ENCODE measurements at regions not wholly inside any gene's neighbourhood (a gene's known extent, or its start where the extent isn't known, plus 50 kb on each side); places are given as distances from the start of the nearest gene placed in this dataset.

DNA sequence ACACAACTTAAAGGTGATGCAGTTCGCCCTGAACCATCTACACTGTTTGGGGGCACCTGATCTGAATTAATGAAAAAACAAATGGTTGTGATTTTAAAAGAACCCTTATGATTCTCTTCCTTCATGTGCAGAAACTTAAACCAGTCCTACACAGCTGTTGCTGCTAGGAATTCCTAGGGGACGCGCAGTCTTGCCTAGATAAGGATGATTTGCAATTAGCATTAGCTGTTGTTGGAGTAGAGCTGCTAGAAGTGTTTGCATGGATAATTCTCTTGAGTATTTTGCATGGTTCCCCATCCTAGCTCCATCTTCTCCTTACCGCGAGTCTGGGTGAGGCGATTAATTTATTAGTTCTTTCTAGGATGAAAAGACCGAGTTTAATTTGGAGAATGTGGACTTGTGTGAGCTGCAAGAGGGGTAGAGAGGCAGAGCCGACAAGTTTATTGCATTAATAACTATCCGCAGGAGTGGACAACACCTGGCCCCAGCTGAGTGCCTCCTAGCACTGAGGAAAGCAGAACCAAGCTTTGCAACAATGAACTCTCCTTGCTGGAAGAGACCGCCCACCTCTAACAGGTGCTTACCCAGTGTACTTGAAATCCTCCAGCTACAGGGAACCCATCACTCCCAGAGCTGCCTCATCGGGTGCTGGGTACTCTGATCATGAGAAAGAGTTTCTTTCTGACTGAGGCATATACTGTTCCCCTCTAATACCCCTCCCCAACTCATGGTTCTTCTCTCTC, 75.0 kb upstream of the WNT7A start:
- DNase-seq = no peak

DNA sequence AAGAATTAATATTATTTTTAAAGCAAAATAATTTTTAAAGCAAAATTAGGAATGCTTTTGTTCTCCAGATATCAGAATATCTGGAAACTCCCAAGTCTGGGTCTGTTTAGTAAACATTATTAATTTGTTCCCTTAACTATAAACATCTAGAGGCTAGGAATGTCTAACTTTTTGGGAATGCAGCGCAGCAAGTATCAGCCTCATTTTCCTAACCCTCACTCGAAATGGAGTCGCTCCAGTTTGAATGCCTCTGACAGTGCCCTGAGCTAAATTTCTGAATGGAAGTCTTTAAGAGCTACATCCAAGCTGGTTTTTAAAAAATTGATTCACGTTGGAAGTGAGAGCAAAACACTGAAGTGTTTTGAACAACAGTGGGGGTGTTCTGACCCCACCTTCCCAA, 74.4 kb upstream of the WNT7A start:
- no peak for DNase-seq

DNA sequence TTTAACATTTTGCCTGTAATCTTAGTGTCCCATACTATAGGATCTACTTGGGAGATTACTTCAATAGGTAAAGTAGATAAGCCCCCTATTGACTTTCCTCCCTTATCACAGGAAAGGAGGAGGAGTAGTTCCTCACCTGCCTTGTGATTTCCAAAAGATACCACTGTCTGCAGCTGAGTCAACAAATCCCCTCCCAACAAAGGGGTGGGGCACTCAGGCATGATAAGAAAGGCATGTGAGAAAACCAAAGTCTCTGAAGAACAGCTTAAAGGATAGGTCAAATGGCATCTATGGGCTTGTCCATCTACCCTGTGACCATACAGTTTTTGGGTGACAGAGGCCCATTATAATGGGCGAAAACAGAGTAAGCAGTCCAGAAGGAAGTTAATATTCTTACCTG, 71.3 kb upstream of the WNT7A start:
- DNase-seq = no peak

DNA sequence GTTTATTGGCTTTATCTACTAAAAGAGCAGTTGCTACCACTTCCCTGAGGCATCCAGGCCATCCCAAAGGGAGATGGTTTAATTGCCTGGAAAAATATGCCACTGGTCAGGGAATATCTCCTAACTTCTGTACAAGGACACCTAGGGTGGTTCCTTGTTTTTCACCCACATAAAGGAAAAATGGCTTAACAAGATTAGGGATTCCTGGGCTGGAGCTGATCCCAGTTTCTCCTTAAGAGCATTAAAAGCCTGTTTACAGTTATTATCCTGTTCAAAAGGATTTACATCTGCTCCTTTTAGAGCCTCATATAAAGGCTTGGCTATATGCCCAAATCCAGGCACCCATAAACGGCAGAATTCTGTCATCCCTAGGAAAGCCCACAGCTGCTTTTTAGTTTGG, 70.2 kb upstream of the WNT7A start:
- DNase-seq = no peak

- no peak for DNase-seq
Observed at GRCh38 chr3:13947912-13948311, 68.0 kb upstream of the WNT7A start.

- no peak for DNase-seq
Observed at GRCh38 chr3:13939206-13939605, 59.3 kb upstream of the WNT7A start.

DNA sequence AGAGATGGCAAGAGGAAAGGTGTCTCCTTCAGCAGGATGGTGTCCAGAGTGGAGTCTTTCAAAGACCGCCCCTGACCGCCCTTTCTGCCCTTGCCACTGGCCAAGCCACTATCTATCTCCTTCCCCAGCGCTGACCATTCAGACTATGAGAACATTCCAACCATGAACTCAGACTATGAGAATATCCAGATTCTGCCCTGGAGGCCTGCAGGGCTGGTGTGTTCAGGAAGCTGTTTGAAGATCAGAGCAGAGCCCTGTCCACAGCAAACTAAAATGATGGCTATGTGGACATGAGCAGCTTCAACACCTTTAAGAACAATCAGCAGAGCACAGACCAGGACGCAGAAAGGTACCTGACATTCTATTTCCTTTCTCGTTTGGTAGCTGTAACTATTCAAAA, 57.3 kb upstream of the WNT7A start:
- DNase-seq = no peak

- no peak for DNase-seq
Observed at GRCh38 chr3:13935494-13936094, 55.7 kb upstream of the WNT7A start.

- DNase-seq = no peak
Observed at GRCh38 chr3:13934813-13935212, 54.9 kb upstream of the WNT7A start.

- no peak for DNase-seq
Observed at GRCh38 chr3:13934315-13934714, 54.4 kb upstream of the WNT7A start.

DNA sequence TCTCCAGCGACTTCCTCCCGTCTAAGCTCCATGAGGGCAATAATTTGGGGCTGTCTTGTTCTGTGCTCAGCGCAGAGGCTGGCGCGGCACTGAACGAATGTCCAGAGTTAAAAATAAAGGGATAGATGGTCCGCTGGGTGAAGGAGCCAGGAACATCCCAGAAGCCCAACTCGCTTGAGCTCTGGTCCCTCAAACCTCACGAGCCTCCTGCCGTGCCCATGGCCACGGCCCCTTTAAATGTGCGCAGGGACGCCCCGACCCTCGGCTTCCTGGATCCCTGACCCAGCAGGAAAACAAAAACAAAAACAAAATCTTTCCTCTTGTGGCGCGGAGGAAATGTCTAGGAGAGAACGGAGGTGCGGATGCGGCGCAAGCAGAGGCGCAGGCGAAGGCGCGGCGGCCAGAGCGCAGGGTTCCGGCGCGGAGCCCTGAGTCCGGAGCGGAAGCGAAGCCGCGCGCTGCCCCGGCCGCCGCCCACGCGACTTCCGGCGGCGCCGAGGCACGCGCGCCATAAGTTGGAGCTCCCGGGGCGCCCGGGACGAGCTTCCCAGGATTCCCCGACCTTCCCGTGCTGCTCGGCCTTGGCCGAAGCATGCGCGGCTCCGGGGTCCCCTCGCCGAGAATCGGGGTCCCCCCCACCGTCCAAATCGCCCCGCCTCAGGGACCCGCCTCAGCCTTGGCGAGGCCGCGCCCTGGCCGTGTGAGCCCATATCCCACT, 52.9 kb upstream of the WNT7A start:
- DNase-seq = peak in 1 of 5 experiments; percentile 32

DNA sequence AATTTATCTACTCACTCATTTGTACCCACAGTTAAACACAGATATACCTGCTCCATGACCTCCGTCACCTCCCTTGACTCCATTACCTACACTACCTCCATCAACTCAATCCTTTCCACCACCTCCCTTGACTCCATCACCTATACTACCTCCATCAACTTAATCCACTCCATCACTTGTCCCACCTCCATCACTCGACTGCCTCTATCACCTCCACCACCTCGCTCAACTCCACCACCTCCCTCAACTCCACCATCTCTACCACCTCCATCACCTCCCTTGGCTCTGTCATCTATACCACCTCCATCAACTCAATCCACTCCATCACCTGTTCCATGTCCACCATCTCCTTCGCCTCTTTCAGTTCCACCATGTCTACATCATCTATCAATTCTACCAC, 51.3 kb upstream of the WNT7A start:
- DNase-seq = no peak
